ENCODE measurements at regions not wholly inside any gene's neighbourhood (a gene's known extent, or its start where the extent isn't known, plus 50 kb on each side); places are given as distances from the start of the nearest gene placed in this dataset.

DNA sequence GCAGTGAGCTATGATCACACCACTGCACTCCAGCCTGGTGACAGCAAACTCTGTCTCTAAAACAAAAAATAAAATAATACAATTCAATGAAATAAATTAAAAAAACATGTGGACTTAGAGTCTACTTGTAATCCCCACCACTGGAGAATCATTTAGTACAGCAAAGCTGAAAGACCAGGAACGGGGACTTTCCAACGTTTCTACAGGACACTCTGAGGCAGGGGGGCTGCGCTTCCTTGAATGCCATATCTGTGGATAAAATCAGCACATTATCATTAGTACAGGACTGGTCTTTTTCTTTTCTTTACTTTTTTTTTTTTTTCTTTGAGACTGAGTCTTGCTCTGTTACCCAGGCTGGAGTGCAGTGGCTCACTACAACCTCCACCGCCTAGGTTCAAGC is 124.8 kb downstream of the MXRA5 start:
- intact Hi-C loops (cut with DNase I), result no loop called here
- Histone ChIP-seq H3K36me3 (no peaks in the 10 kb centered on the region), H3K4me1 (no peaks in the 10 kb centered on the region), H3K27me3 (no peaks in the 10 kb centered on the region), H3K9me3 (no peaks in the 10 kb centered on the region), H3K27ac (replicated peaks in 1 of 4) (no peak overlapping the region), H3K4me3 (no peak overlapping the region)
- no peak for TF ChIP-seq EP300 (IDR thresholded peaks at IDR 0.05)
- TF ChIP-seq POLR2AphosphoS5 (IDR thresholded peaks at IDR 0.05), result no peak
- no peak for TF ChIP-seq POLR2A (IDR thresholded peaks at IDR 0.05; ENCODE audit: low read depth)
- TF ChIP-seq, protein P1, sequence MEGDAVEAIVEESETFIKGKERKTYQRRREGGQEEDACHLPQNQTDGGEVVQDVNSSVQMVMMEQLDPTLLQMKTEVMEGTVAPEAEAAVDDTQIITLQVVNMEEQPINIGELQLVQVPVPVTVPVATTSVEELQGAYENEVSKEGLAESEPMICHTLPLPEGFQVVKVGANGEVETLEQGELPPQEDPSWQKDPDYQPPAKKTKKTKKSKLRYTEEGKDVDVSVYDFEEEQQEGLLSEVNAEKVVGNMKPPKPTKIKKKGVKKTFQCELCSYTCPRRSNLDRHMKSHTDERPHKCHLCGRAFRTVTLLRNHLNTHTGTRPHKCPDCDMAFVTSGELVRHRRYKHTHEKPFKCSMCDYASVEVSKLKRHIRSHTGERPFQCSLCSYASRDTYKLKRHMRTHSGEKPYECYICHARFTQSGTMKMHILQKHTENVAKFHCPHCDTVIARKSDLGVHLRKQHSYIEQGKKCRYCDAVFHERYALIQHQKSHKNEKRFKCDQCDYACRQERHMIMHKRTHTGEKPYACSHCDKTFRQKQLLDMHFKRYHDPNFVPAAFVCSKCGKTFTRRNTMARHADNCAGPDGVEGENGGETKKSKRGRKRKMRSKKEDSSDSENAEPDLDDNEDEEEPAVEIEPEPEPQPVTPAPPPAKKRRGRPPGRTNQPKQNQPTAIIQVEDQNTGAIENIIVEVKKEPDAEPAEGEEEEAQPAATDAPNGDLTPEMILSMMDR (IDR thresholded peaks at IDR 0.05), result no peak
- WGBS, result 81% methylated on average over 4 of the region's 4 CpGs
- no peak for DNase-seq (ENCODE audit: extremely low spot score)

DNA sequence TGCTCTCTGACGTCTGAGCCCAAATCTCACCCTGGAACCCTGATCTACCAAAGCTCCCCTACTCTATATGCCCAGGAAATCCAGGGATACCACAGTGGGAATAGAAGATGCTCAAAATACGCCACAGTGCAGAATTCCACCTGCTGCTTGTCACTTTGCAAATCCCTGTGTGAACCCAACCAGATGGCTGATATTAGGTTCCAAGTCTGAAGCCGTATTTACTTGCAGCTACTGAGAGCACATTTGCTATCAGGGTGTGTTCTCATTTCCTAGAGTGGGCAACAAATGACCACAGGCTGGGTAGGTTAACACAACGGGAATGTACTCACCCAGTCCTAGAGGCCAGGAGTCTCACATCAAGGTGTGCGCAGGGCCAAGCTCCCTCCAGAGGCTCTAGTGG is 126.8 kb downstream of the MXRA5 start:
- no peak overlapping the region for H3K4me3 ChIP-seq
- no peaks in the 10 kb centered on the region for H3K9me3 ChIP-seq
- no peak for DNase-seq (ENCODE audit: extremely low spot score)
- H3K36me3 ChIP-seq, result no peaks in the 10 kb centered on the region
- WGBS, result 68% methylated on average over 3 of the region's 5 CpGs
- no peaks in the 10 kb centered on the region for H3K4me1 ChIP-seq
- intact Hi-C loops (cut with DNase I), result no loop called here
- no peak overlapping the region for H3K27ac ChIP-seq (replicated peaks in 1 of 4)
- H3K27me3 ChIP-seq, result no peaks in the 10 kb centered on the region
- TF ChIP-seq, protein P1 (IDR thresholded peaks at IDR 0.05), result no peak
- TF ChIP-seq POLR2AphosphoS5 (IDR thresholded peaks at IDR 0.05), result no peak
- no peak for TF ChIP-seq EP300 (IDR thresholded peaks at IDR 0.05)
- no peak for TF ChIP-seq POLR2A (IDR thresholded peaks at IDR 0.05; ENCODE audit: low read depth)

DNA sequence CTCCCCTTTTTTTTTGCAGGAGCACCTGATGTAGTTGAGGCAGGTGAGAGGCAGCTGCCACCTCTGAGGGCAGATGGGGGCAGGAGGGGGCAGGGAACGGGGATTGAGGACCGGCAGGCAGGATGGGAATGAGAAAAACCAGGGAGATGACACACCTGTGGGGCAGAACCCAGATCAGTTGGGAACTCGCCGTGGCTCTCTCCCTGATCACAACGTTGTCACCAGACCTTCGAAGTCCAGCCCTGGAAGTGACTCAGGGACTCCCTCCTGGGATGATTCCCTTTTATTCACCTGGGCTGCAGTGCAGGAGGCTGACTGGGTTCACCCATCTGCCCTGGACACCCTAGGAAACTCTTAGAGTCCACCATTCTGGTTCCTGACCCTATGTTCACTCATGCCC is 127.2 kb downstream of the MXRA5 start:
- no peak for DNase-seq (ENCODE audit: extremely low spot score)
- H3K27me3 ChIP-seq, result no peaks in the 10 kb centered on the region
- H3K36me3 ChIP-seq, result no peaks in the 10 kb centered on the region
- 45% methylated on average over 4 of the region's 6 CpGs for WGBS
- no peak overlapping the region for H3K4me3 ChIP-seq
- intact Hi-C loops (cut with DNase I), result no loop called here
- no peak for TF ChIP-seq POLR2AphosphoS5 (IDR thresholded peaks at IDR 0.05)
- TF ChIP-seq, protein P1 (IDR thresholded peaks at IDR 0.05), result no peak
- no peak for TF ChIP-seq EP300 (IDR thresholded peaks at IDR 0.05)
- TF ChIP-seq POLR2A (IDR thresholded peaks at IDR 0.05; ENCODE audit: low read depth), result no peak
- H3K27ac ChIP-seq (replicated peaks in 1 of 4), result no peak overlapping the region
- no peaks in the 10 kb centered on the region for H3K4me1 ChIP-seq
- no peaks in the 10 kb centered on the region for H3K9me3 ChIP-seq

DNA sequence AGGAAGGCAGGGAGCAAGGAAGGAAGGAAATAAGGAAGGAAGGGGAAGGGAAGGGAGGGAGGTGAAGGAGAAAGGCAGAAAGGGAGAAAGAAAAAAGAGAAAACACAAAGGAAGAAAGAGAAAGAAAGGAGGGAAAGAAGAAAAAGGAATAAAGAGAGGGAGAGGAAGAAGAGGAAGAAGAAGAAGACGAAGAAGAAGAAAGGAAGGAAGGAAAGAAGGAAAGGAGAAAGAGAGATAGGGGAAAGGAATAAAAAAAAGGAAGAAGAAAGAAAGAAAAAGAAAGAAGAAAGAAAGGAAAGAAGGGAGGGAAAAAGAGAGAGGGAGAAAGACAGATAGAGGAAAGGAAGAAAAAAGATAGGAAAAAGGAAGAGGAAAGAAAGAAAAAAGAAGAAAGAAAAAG is 128.0 kb downstream of the MXRA5 start:
- intact Hi-C loops (cut with DNase I), result no loop called here
- no peaks in the 10 kb centered on the region for H3K4me1 ChIP-seq
- no peaks in the 10 kb centered on the region for H3K9me3 ChIP-seq
- no peak for TF ChIP-seq POLR2AphosphoS5 (IDR thresholded peaks at IDR 0.05)
- TF ChIP-seq POLR2A (IDR thresholded peaks at IDR 0.05; ENCODE audit: low read depth), result no peak
- no peak for TF ChIP-seq EP300 (IDR thresholded peaks at IDR 0.05)
- TF ChIP-seq, protein P1 (IDR thresholded peaks at IDR 0.05), result no peak
- DNase-seq (ENCODE audit: extremely low spot score), result no peak
- no peaks in the 10 kb centered on the region for H3K36me3 ChIP-seq
- WGBS, result 75% methylated on average over 1 of the region's 1 CpG
- no peak overlapping the region for H3K4me3 ChIP-seq
- no peaks in the 10 kb centered on the region for H3K27me3 ChIP-seq
- H3K27ac ChIP-seq (replicated peaks in 1 of 4), result no peak overlapping the region

DNA sequence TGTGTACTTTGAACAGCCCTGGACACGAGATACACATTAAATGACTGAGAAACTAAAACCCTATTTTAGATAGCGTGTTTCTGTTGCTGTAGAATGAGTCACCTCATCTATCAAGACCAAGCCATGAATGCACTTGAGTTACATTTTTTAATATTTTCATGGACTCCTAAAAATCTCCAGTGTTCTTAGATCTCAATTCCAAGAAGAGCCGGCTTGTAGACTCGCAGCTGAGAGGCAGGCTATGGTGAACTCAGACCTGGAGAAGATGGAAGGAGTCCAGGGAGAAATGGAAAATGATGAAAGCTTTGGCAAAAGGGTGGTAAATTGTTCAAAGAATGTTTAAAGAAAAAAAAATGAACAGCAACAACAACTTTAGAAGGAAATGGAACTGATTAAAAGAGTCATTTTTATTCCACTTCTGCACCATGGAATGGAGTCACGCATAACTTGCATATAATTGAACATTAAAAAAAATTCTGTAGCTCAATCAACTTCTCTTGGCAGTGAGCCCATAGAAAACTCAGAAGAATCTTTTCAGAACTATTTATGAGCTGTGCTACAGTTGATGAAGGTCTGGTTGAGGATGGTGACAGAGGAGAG is 129.8 kb downstream of the MXRA5 start:
- no peak overlapping the region for H3K4me3 ChIP-seq
- TF ChIP-seq, protein P1 (IDR thresholded peaks at IDR 0.05), result no peak
- TF ChIP-seq POLR2AphosphoS5 (IDR thresholded peaks at IDR 0.05) (no peak), EP300 (IDR thresholded peaks at IDR 0.05) (no peak), POLR2A (IDR thresholded peaks at IDR 0.05; ENCODE audit: low read depth) (no peak)
- no peak overlapping the region for H3K27ac ChIP-seq (replicated peaks in 1 of 4)
- 71% methylated on average over 5 of the region's 5 CpGs for WGBS
- intact Hi-C loops (cut with DNase I), result no loop called here
- no peaks in the 10 kb centered on the region for H3K36me3 ChIP-seq
- no peaks in the 10 kb centered on the region for H3K4me1 ChIP-seq
- no peaks in the 10 kb centered on the region for H3K9me3 ChIP-seq
- H3K27me3 ChIP-seq, result no peaks in the 10 kb centered on the region
- DNase-seq (ENCODE audit: extremely low spot score), result no peak
